Ishikawa (cell line): ENCODE measurements at regions not wholly inside any gene's neighbourhood (a gene's known extent, or its start where the extent isn't known, plus 50 kb on each side); places are given as distances from the start of the nearest gene placed in this dataset.

Experiments
- CEBPB ChIP-seq: IDR thresholded peaks from 2 replicates; pipeline ENCODE4 v1.6.1; 2012
- CREB1 ChIP-seq: IDR thresholded peaks from 2 replicates; pipeline ENCODE4 v1.6.1; 2012; ENCODE audit warnings: low read depth
- EP300 ChIP-seq: IDR thresholded peaks from 2 replicates; pipeline ENCODE4 v1.6.1; 2012; ENCODE audit warnings: borderline replicate concordance
- MAX ChIP-seq: IDR thresholded peaks from 2 replicates; pipeline ENCODE4 v1.6.1; 2012
- RAD21 ChIP-seq: IDR thresholded peaks from 2 replicates; pipeline ENCODE4 v1.6.1; 2012; ENCODE audit warnings: low read depth
- REST ChIP-seq: IDR thresholded peaks from 2 replicates; pipeline ENCODE4 v1.6.1; 2012; ENCODE audit warnings: low read depth, mild to moderate bottlenecking

GRCh38 chr18:76548541-76548940 lies 53.5 kb upstream of the ZNF516 start:
- no peak for TF ChIP-seq REST
- no peak for TF ChIP-seq CREB1
- no peak for TF ChIP-seq RAD21
- no peak for TF ChIP-seq MAX
- no peak for TF ChIP-seq CEBPB
- no peak for TF ChIP-seq EP300
